GM23338 (cell line): ENCODE measurements at regions not wholly inside any gene's neighbourhood (a gene's known extent, or its start where the extent isn't known, plus 50 kb on each side); places are given as distances from the start of the nearest gene placed in this dataset.
A peak's percentile ranks its signal among the peaks of the same experiment; 100 is the strongest.

Experiments
- ATAC-seq: fragments of 200-7000 bp; cut with Tn5 transposase; 3 replicates; pipeline ENCODE4 v1.9.1; 2020
- DNase-seq: peaks from one replicate; pipeline ENCODE4 v3.0.0-alpha.2; 2015; ENCODE audit warnings: low spot score
- H2AFZ ChIP-seq: fragments of 200-600 bp; sonication (generic); 2 replicates; pipeline ENCODE4 v1.8.0; 2016; ENCODE audit warnings: antibody characterized with exemption, mild to moderate bottlenecking, moderate library complexity
- H3F3A ChIP-seq: fragments of 200-600 bp; sonication (generic); replicated peaks from 2 replicates; pipeline ENCODE4 v1.8.0; 2017; ENCODE audit warnings: antibody characterized with exemption, mixed run types, low read depth
- H3K27ac ChIP-seq: fragments of 200-600 bp; sonication (generic); 2 replicates; pipeline ENCODE4 v1.6.1; 2016; ENCODE audit warnings: low read depth
- H3K27me3 ChIP-seq: fragments of 200-600 bp; sonication (generic); 2 replicates; pipeline ENCODE4 v1.8.0; 2016; ENCODE audit warnings: mild to moderate bottlenecking, mixed run types, moderate library complexity; ENCODE audit not compliant: insufficient read depth
- H3K36me3 ChIP-seq: fragments of 200-600 bp; sonication (generic); 2 replicates; pipeline ENCODE4 v1.8.0; 2016; ENCODE audit warnings: mild to moderate bottlenecking; ENCODE audit not compliant: insufficient read depth
- H3K4me1 ChIP-seq: fragments of 200-600 bp; sonication (generic); 2 replicates; pipeline ENCODE4 v1.8.0; 2016; ENCODE audit warnings: mild to moderate bottlenecking, moderate library complexity; ENCODE audit not compliant: insufficient read depth
- H3K4me2 ChIP-seq: fragments of 200-600 bp; sonication (generic); 2 replicates; pipeline ENCODE4 v1.7.1; 2017; ENCODE audit warnings: mixed run types
- H3K4me3 ChIP-seq: fragments of 200-600 bp; sonication (generic); 2 replicates; pipeline ENCODE4 v1.6.1; 2016; ENCODE audit warnings: mixed run types
- H3K79me2 ChIP-seq: fragments of 200-600 bp; sonication (generic); replicated peaks from 2 replicates; pipeline ENCODE4 v1.8.0; 2017; ENCODE audit warnings: mild to moderate bottlenecking; ENCODE audit not compliant: insufficient read depth
- H3K9me2 ChIP-seq: fragments of 200-600 bp; sonication (generic); 2 replicates; pipeline ENCODE4 v1.8.0; 2017; ENCODE audit not compliant: insufficient read depth
- H4K20me1 ChIP-seq: fragments of 200-600 bp; sonication (generic); replicated peaks from 2 replicates; pipeline ENCODE4 v1.8.0; 2017; ENCODE audit warnings: mild to moderate bottlenecking; ENCODE audit not compliant: insufficient read depth
- H3K27ac Mint-ChIP-seq: 2 replicates; pipeline ENCODE4 v1.8.0; 2020; ENCODE audit warnings: inconsistent platforms, mild to moderate bottlenecking, moderate library complexity, mixed read lengths
- H3K27me3 Mint-ChIP-seq: 3 replicates; pipeline ENCODE4 v1.8.0; 2022; ENCODE audit warnings: low read depth, mild to moderate bottlenecking, moderate library complexity, mixed read lengths, inconsistent platforms; ENCODE audit not compliant: insufficient read depth, poor library complexity
- H3K36me3 Mint-ChIP-seq: 3 replicates; pipeline ENCODE4 v1.8.0; 2021; ENCODE audit warnings: low read depth, mild to moderate bottlenecking, inconsistent platforms, moderate library complexity, mixed read lengths
- H3K4me1 Mint-ChIP-seq: 3 replicates; pipeline ENCODE4 v1.8.0; 2020; ENCODE audit warnings: mild to moderate bottlenecking, inconsistent platforms, mixed read lengths
- H3K4me3 Mint-ChIP-seq: 3 replicates; pipeline ENCODE4 v1.8.0; 2021; ENCODE audit warnings: moderate library complexity, mild to moderate bottlenecking, inconsistent platforms, mixed read lengths
- H3K9me3 Mint-ChIP-seq: 3 replicates; pipeline ENCODE4 v1.8.0; 2020; ENCODE audit warnings: moderate library complexity, mild to moderate bottlenecking, inconsistent platforms, mixed read lengths
- CREB1 ChIP-seq: fragments of 250-450 bp; sonication (Bioruptor Pico); IDR thresholded peaks from 2 replicates; pipeline ENCODE4 v1.5.0; 2020; ENCODE audit warnings: low read depth, mild to moderate bottlenecking, moderate library complexity
- EZH2 ChIP-seq: fragments of 200-600 bp; sonication (generic); IDR thresholded peaks from one replicate; pipeline ENCODE4 v1.8.0; 2017; ENCODE audit warnings: antibody characterized with exemption, mild to moderate bottlenecking, low read depth; ENCODE audit not compliant: unreplicated experiment
- EZH2phosphoT487 ChIP-seq: fragments of 200-600 bp; sonication (generic); IDR thresholded peaks from one replicate; pipeline ENCODE4 v1.8.1; 2018; ENCODE audit warnings: antibody characterized with exemption; ENCODE audit not compliant: unreplicated experiment
- JUNB ChIP-seq: IDR thresholded peaks from one replicate; pipeline ENCODE4 v1.6.1; 2016; ENCODE audit warnings: antibody characterized with exemption; ENCODE audit not compliant: unreplicated experiment
- POLR2AphosphoS5 ChIP-seq: IDR thresholded peaks from 2 replicates; pipeline ENCODE4 v1.6.1; 2016; ENCODE audit warnings: antibody characterized with exemption, low read depth
- STAT1 ChIP-seq: IDR thresholded peaks from one replicate; pipeline ENCODE4 v1.6.1; 2016; ENCODE audit warnings: antibody characterized with exemption; ENCODE audit not compliant: unreplicated experiment
- ZNF114 ChIP-seq: fragments of 250-450 bp; sonication (Bioruptor Pico); IDR thresholded peaks from 2 replicates; pipeline ENCODE4 v1.5.0; 2020; ENCODE audit warnings: mild to moderate bottlenecking, moderate library complexity
- ZNF331 ChIP-seq: fragments of 250-450 bp; sonication (Bioruptor Pico); IDR thresholded peaks from 2 replicates; pipeline ENCODE4 v1.5.0; 2020; ENCODE audit warnings: low read depth, mild to moderate bottlenecking, moderate library complexity
- ZNF462 ChIP-seq: fragments of 250-450 bp; sonication (Bioruptor Pico); IDR thresholded peaks from 2 replicates; pipeline ENCODE4 v1.5.0; 2020; ENCODE audit warnings: mild to moderate bottlenecking, moderate library complexity
- TF ChIP-seq, protein P1 (sequence below): IDR thresholded peaks from 2 replicates; pipeline ENCODE4 v1.6.1; 2016; ENCODE audit warnings: antibody characterized with exemption

GRCh38 chr3:186442162-186442561 lies 80.1 kb upstream of the DGKG start (continued):
- TF ChIP-seq ZNF462 (CRISPR knock-in tag): no peak
- TF ChIP-seq EZH2: no peak
- no peak for TF ChIP-seq ZNF114 (CRISPR knock-in tag)
- TF ChIP-seq JUNB: no peak
- no peak for TF ChIP-seq POLR2AphosphoS5

- no peak for ATAC-seq
- Histone ChIP-seq H3F3A (no peaks in the 10 kb centered on the region), H3K4me1 (no peaks in the 10 kb centered on the region), H3K27ac (no peak overlapping the region), H3K9me2 (peaks cover 8% of the 10 kb centered on the region; the same call in 1 of the 2 replicates), H2AFZ (peak overlapping the region; percentile 59; the same call in 1 of the 2 replicates), H3K36me3 (no peaks in the 10 kb centered on the region), H3K4me3 (no peak overlapping the region), H4K20me1 (no peaks in the 10 kb centered on the region), H3K79me2 (no peaks in the 10 kb centered on the region), H3K27me3 (no peaks in the 10 kb centered on the region), H3K4me2 (no peak overlapping the region)
- H3K4me3 Mint-ChIP-seq: no peak overlapping the region
- DNase-seq: no peak
- H3K27me3 Mint-ChIP-seq: peaks cover 4% of the 10 kb centered on the region
- H3K9me3 Mint-ChIP-seq: peaks cover 4% of the 10 kb centered on the region; the same call in 1 of the 3 replicates
- no peaks in the 10 kb centered on the region for H3K4me1 Mint-ChIP-seq
- H3K36me3 Mint-ChIP-seq: no peaks in the 10 kb centered on the region
- no peak overlapping the region for H3K27ac Mint-ChIP-seq
- TF ChIP-seq EZH2phosphoT487 (no peak), CREB1 (CRISPR knock-in tag) (no peak), ZNF462 (CRISPR knock-in tag) (no peak), ZNF331 (CRISPR knock-in tag) (no peak), STAT1 (no peak)
- TF ChIP-seq, protein P1, sequence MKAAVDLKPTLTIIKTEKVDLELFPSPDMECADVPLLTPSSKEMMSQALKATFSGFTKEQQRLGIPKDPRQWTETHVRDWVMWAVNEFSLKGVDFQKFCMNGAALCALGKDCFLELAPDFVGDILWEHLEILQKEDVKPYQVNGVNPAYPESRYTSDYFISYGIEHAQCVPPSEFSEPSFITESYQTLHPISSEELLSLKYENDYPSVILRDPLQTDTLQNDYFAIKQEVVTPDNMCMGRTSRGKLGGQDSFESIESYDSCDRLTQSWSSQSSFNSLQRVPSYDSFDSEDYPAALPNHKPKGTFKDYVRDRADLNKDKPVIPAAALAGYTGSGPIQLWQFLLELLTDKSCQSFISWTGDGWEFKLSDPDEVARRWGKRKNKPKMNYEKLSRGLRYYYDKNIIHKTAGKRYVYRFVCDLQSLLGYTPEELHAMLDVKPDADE: no peak
Measured at GRCh38 chr3:186440891-186441290, 78.9 kb upstream of the DGKG start.
